ENCODE measurements at regions not wholly inside any gene's neighbourhood (a gene's known extent, or its start where the extent isn't known, plus 50 kb on each side); places are given as distances from the start of the nearest gene placed in this dataset.
"Not testable (repeated sequence)": the region's sequence is repeated elsewhere in the genome, so short reads cannot be mapped to it uniquely, and the experiment has no call there.

DNA sequence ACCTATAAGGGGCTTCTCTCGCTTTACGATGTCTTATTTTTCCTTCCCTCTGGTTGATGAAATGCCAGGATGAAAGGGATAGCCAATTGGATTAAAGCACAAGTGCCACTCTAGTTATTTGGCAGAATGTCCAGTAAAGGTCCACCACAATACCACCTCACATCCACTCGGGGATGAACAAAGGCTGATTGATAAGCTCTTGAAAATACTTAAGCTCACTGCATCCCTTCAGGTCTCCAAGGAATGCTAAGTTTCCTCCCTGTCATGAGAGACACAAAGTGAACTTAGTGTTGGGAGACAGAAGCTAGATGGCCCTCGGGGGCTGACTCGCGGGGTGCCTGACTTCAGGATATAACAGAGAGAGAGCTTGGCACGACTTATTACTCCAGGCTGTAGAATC is 185.9 kb upstream of the ZNF644 start:
- not testable (repeated sequence) for ATAC-seq (ENCODE audit: low FRiP score); DNase-seq (ENCODE audit: low spot score)

DNA sequence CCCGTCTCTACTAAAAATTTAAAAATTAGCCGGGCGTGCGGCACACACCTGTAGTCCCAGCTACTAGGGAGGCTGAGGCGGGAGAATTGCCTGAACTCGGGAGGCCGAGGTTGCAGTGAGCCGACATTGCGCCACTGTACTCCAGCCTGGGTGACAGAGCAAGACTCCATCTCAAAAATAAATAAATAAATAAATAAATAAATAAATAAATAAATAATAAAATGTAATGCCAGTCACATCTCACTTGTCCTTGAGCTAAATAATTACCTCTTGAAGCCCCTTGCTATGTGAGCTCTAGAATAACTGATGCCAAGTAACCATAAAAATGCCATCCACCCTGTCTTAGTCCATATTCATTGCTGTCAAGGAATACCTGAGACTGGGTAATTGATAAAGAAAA is 182.3 kb upstream of the ZNF644 start:
- ATAC-seq (ENCODE audit: low FRiP score); DNase-seq (ENCODE audit: low spot score): not testable (repeated sequence)

DNA sequence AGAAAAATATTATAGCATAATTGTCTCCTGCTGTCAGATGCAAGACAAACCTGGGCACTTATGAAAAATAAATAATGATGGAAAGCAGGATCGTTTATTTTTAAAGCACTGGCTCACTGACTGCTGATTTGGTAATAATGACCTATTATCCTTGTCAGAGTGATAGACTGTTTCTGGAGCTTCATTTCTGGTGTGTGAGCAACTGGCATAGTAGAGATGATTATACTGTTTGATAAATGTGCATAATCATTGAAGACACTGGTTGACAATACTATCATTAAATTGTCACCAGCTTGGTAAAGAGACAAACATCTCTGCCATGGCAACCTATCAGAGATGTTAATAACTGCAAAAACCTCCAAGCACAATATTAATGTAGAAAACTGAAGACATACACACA is 179.9 kb upstream of the ZNF644 start:
- TF ChIP-seq, protein P1, sequence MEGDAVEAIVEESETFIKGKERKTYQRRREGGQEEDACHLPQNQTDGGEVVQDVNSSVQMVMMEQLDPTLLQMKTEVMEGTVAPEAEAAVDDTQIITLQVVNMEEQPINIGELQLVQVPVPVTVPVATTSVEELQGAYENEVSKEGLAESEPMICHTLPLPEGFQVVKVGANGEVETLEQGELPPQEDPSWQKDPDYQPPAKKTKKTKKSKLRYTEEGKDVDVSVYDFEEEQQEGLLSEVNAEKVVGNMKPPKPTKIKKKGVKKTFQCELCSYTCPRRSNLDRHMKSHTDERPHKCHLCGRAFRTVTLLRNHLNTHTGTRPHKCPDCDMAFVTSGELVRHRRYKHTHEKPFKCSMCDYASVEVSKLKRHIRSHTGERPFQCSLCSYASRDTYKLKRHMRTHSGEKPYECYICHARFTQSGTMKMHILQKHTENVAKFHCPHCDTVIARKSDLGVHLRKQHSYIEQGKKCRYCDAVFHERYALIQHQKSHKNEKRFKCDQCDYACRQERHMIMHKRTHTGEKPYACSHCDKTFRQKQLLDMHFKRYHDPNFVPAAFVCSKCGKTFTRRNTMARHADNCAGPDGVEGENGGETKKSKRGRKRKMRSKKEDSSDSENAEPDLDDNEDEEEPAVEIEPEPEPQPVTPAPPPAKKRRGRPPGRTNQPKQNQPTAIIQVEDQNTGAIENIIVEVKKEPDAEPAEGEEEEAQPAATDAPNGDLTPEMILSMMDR (IDR thresholded peaks at IDR 0.05): no peak
- DNase-seq (ENCODE audit: low spot score) (no peak), ATAC-seq (ENCODE audit: low FRiP score) (no peak)

DNA sequence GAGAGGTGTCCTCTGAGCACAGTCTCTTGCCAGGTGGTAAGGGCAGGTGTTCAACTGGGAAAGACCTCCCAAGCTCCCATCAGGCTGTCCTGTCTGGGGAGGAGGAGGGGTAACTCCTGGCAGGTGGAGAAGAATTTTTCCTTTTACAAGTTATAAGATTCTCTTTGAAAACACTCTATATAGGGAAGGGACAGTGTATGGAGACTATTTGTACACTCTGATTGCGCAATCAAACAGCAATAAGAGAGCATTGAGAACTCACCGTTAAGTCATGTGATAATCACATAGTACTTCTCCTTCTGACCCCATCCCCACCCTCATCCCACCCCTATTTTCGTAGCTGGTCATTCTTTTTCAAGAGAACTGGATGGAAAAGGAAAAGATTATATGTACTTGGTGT is 179.3 kb upstream of the ZNF644 start:
- DNase-seq (ENCODE audit: low spot score): no peak
- TF ChIP-seq, protein P1 (IDR thresholded peaks at IDR 0.05): no peak

DNA sequence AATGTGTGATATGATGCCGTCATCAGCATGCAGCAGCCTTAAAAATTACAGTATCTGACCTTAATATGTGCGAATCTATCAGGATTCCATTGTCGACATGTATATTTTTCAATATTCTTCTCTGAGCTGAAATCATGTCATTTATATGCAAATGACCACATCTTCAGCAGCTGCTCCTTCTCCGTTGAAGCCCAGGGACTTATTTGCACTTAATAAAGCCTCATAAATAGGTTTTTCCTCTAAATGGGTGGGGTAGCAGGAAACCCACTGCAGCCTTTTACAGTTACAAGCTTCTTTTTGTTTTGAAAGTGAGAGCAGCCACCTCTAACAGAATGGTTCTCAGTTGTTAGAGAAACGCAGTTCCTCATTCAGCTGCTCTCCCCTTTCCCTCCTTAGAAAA is 178.8 kb upstream of the ZNF644 start:
- DNase-seq (ENCODE audit: low spot score): no peak

More for the DNA sequence above, 179.3 kb upstream of the ZNF644 start:
- ATAC-seq (ENCODE audit: low FRiP score): no peak

DNA sequence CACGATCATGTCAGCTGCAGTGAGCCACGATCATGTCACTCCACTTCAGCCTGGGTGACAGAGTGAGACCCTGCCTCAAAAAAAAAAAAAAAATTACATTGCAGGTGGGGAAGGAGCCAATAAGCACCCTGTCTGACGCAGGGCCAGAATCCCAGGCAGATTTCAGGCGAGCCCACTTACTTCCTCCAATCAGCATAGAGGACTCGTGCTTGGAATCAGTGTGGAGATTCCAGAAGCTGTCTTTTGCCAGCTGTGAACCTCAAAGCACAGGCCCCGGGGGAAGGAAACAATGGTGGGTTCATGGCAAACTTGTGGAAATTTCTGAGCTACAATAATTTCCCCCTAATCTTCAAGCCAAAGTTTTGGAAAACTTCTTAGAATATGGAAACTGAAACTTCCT is 178.2 kb upstream of the ZNF644 start:
- no peak for ATAC-seq (ENCODE audit: low FRiP score)
- no peak for DNase-seq (ENCODE audit: low spot score)
- TF ChIP-seq, protein P1 (IDR thresholded peaks at IDR 0.05): no peak

More for the DNA sequence above, 178.8 kb upstream of the ZNF644 start:
- no peak for ATAC-seq (ENCODE audit: low FRiP score)
- TF ChIP-seq, protein P1 (IDR thresholded peaks at IDR 0.05): no peak

DNA sequence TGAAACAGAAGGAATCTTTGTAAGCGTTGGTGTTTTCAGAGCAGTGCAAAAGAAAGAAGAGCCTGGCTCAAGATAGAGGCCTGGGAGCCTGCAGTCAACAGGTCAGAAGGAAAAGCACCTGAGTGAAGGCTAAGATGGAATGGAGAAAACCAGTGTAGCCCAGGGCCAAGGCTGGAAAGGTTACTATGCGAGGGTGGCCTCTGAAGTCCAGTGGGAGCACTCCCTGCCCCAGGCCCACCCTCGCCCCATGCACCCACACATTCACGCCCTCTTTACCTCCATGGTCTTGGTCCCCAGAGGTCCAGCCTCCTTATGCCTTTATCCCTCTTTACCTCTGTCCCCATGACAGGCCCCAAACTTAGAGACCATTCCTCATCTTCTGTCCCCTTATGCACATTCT is 169.2 kb upstream of the ZNF644 start:
- DNase-seq (ENCODE audit: low spot score) (no peak), ATAC-seq (ENCODE audit: low FRiP score) (no peak)
- TF ChIP-seq, protein P1 (IDR thresholded peaks at IDR 0.05): no peak

DNA sequence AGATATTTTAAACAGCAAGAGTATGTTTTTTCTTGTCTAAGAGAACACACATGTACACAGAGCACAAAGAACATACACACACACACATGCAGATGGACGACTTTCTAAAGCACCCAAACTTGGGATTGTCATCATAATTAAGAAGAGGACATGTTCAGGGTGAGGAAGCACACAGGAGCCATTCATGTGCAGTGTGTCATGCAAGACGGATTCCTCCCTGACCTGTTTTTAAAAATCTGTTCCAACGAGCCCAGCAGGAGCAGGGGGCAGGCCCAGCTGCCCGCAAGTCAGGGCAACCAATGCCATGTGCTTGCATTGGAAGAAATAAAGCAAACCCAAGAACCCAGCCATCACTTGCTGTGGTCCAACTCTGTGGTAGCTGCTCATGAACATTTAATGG is 167.3 kb upstream of the ZNF644 start:
- DNase-seq (ENCODE audit: low spot score) (no peak), ATAC-seq (ENCODE audit: low FRiP score) (no peak)
- TF ChIP-seq, protein P1 (IDR thresholded peaks at IDR 0.05): no peak

DNA sequence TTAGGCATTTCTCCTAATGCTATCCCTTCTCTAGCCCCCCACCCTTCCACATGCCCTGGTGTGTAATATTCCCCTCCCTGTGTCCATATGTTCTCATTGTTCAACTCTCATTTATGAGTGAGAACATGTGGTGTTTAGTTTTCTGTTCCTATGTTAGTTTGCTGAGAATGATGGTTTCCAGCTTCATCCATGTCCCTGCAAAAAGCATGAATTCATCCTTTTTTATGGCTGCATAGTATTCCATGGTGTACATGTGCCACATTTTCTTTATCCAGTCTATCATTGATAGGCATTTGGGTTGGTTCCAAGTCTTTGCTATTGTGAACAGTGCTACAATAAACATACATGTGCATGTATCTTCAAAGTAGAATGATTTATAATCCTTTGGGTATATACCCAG is 161.0 kb upstream of the ZNF644 start:
- ATAC-seq (ENCODE audit: low FRiP score); DNase-seq (ENCODE audit: low spot score): not testable (repeated sequence)
